ENCODE measurements at regions not wholly inside any gene's neighbourhood (a gene's known extent, or its start where the extent isn't known, plus 50 kb on each side); places are given as distances from the start of the nearest gene placed in this dataset.
"Not testable (repeated sequence)": the region's sequence is repeated elsewhere in the genome, so short reads cannot be mapped to it uniquely, and the experiment has no call there.

DNA sequence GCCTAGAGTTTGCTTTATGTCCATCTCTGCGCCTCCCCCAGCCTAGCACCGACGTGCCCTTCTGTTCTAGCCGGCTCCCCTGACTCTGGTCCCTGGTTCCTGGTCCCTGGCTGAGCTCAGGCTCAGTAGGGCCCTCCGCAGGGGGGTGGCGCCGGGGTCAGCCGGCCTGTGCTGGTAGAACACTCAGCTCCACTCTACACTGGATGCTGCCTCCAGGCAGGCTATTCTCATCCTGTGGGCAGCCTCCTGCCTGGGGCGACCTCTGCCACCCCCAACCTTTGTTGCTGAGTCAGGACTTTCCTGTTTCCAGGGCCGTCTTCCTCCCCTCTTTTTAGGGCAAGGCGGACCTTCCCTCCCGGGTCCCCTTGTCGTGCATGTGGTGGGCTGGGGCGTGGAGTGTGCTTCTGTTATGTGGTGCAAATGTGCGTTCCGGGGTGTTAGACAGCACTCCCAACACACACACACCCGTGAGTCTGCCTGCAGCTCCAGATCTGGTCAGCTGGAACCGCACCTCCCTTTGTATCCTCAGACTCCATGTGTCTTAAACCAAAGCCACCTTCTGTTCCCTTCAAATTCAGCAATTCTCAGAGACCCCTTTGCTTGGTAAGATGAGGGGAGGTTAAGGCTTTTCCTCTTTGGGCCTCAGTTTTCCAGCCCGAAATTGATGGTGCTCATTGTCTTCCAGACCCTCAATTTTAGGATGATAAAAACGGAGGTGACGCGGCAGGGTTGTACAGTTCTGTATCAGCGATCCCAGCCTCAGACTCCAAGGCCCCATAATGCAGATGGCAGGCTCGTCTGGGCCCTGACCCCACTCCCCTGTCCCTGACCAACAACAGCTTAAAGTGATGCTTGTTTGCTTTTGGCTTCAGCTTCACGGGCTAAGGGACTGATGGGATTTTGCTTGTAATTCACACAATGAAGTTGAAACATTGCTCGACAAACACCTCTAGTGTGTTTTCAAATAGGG, 1327.9 kb downstream of the BRD1 start:
- DNase-seq (ENCODE audit: low read depth in 2 of 2) = no peak

DNA sequence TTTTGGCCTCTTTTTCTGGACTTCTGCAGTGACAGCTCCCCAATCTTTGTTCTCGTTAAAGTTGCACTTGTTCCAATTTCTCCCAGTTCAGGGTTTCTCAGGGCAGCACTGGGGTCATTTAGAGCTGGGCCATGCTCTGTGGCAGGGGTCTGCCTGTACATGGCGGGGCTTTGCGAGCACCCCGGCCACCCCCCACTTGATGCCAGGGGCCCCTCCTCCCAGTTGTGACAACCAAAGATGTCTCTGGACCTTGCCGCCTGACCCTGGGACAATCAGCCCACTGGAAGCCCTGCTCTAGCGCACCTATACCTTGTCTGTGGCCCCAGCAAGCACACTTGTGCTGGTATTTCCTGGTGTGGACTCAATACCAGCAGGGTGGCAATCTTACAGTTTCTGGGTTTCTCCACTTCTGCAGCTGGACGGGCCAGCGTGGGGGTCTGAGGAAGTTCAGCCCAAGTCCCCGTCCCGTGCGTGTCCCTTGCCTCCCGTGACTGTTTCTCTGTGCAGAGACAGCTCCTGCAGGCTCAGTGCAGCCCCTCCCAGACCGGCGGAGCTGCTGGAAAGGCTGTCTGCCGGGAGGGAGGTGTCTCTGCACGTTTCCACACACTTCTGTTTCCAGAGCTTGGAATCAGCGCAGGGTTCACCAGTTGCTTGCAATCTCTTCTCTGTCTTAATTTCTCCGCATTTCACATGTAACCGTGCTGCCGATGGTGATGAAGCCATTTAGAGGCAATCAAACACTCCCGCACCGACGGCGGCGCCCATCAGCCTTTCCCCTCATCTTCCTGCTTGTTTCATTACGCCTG, 1328.9 kb downstream of the BRD1 start:
- no peak for DNase-seq (ENCODE audit: low read depth in 2 of 2)

- not testable (repeated sequence) for DNase-seq (ENCODE audit: low read depth in 2 of 2)
Observed at GRCh38 chr22:48497743-48498520, 1329.7 kb downstream of the BRD1 start.

GRCh38 chr22:48496987-48497650, 1330.6 kb downstream of the BRD1 start:
- DNase-seq (ENCODE audit: low read depth in 2 of 2) = no peak

DNA sequence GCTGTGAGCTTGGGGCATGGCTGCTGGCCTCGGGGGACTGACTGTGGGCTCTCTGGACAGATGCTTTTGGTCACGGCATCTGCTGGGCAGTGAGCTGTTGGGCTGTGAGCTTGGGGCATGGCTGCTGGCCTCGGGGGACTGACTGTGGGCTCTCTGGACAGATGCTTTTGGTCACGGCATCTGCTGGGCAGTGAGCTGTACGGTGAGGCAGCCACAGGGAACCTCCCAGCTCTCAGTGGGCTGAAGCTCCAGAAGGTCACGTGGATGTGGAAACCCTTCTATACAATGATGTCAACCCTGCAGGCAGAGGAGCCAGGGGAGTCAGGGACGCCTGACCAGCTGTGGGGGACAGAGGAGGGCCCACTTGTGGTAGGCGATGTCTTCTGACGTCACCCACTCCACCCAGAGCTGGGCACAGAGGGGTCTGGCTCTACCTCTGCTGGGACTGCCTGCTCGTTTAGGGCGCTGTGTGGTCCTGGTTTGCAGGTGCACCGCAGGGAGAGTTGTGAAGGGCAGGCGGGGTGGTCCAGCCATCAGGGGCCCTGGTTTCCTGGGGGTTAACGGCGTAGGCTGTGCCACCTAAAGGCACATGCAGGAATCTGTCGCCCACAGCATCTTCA, 1331.3 kb downstream of the BRD1 start:
- DNase-seq (ENCODE audit: low read depth in 2 of 2) = no peak

DNA sequence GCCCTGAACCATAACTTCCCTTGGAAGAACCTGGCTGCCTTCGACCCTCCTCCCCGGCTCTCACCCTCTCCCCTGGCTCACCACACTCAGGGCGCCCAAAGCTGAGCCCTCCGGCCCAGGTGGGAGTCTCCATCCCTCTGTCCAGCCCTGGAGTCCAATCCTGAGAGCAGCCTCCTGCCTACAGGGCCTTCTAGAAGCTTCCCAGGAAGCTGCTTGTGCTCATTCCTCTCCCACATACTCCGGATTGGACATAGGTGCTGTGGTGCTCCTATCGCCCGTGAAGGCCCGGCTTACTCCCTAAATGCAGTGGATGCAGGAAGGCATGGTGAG, 1332.0 kb downstream of the BRD1 start:
- DNase-seq (ENCODE audit: low read depth in 2 of 2) = no peak

DNA sequence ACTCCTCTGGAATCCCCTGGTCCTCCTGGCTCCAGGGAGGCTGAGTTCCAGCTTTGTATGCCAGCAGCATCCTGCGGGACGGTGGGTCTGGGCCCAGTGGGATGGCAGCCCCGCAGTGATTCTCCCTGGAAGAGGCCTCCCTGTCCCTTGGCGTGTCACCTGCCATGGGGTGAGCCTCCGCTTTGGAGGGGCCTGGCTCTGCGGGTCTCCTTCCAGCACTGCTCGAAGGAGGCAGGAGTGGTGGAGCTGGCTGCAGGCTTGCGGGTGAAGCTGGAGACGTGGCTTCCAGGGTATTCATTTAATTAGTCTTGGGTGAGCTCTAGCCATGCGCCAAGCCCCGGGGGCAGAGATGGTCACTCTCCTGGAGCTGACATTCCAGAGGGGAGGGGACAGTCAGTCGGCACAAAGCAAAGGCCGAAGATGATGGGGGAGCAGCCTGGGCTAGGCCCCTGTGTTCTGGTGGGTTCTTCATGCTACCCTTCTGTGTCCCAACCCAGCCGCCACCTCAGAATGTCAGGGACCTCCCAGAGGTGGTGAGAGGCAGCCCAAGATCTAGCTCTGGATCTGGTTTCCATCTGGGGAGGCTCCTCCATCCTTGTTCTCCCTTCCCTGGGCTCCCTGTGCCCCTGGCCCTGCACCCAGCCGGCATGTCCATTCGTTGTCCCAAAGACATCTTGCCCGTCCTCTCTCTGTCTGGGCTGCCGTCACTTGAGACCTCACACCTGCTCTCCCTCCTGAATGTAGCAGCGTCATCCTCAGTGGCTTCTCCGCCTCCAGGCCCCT, 1332.5 kb downstream of the BRD1 start:
- no peak for DNase-seq (ENCODE audit: low read depth in 2 of 2)

DNA sequence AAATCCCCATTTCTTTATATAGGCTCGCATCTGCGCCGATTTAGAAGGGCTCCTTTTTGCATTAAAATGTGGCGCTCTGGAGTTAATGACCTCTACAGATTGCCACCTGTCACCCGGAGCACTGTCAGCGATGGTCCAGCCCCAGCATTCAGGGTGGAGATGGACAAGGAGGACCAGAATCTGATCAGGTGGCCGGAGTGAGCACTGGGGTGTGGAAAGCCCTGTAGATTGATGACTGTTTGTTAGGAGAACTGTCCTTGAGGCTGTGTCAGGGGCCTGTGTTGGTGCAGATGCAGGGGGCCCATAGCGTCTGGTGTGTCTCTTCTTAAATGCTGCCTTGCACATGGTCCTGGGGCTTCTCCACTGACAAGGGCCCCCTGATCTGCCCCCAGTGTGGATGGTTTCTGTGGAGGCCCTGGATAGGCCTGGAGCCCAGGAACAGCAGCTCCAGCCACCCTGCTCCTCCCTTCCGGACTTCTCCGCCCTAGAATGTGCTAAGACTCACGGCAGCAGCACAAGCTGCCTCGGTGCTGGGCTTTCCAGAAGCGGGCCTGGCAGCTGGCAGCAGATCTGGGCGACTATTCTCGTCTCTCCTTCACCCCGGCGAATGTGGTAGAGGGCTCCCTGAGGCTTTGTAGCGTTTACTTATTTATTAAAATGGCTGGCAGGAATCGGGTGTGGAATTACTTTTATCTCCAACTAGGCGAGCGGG, 1333.3 kb downstream of the BRD1 start:
- DNase-seq (ENCODE audit: low read depth in 2 of 2) = no peak

DNA sequence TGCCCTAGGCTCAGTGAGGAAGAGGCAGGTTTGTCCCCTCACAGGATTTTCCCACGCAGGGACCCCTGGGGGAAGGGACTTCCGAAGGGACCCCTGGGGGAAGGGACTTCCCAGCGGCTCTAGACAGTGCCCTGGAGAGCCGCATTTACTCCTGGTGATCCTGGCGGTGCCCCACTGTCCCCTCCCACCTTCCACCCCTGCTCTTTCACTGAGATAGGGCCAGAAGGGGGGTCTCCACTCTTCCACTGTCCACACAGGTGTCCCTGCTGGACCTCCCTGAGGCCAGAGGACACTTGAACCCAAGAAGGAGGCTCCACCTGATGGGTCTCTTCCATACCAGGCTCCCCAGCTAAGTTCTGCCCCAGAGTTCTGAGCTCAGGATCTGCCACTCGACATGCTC, 1333.9 kb downstream of the BRD1 start:
- no peak for DNase-seq (ENCODE audit: low read depth in 2 of 2)

DNA sequence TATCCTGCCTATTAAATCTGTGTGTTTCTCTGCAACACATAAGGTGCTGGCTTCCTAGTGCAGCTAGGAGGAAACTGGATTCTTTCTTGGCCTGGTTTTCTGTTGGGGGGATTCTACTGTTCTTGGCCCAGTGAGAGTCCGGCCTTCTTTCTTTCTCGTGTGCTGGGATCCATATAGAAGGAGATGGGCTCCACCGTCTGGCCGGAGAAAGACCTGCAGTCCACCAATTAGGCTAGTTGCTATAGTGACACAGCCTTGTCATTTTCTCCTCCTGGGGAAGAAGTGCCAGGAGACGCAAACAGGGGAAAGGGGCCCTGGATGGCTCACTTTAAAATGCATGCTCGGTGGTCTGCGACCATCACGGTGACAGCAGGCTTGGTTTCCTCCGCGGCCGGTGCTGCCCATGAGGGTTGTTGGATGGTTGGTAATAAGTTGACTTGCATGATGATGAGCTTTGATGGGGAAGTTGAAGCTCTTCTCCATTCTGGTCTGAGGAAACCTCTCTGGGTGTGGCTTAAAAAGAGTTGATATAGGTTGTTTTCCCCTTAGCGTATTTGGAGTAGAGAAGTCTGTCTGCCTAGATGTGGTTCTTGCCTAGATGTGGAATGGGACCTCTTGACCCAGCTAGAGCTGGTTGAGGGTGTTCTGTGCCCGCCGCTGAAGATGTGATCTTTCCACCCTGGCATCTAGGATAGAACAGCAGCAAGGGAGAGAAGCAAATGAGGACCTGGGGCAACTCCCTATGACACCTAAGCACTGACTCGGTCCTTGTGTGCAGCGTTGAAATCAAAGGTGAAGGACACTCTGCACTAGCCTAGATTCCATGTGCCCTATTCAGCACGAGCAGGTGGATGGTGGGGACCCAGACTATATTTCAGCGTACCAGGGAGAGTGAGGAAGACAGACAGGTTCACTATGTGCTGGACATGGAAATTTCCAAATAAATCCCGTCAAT, 1335.0 kb downstream of the BRD1 start:
- DNase-seq (ENCODE audit: low read depth in 2 of 2) = peak in 1 of 2 donors; percentile 17

- no peak for DNase-seq (ENCODE audit: low read depth in 2 of 2)
Observed at GRCh38 chr22:48491451-48491941, 1336.2 kb downstream of the BRD1 start.

DNA sequence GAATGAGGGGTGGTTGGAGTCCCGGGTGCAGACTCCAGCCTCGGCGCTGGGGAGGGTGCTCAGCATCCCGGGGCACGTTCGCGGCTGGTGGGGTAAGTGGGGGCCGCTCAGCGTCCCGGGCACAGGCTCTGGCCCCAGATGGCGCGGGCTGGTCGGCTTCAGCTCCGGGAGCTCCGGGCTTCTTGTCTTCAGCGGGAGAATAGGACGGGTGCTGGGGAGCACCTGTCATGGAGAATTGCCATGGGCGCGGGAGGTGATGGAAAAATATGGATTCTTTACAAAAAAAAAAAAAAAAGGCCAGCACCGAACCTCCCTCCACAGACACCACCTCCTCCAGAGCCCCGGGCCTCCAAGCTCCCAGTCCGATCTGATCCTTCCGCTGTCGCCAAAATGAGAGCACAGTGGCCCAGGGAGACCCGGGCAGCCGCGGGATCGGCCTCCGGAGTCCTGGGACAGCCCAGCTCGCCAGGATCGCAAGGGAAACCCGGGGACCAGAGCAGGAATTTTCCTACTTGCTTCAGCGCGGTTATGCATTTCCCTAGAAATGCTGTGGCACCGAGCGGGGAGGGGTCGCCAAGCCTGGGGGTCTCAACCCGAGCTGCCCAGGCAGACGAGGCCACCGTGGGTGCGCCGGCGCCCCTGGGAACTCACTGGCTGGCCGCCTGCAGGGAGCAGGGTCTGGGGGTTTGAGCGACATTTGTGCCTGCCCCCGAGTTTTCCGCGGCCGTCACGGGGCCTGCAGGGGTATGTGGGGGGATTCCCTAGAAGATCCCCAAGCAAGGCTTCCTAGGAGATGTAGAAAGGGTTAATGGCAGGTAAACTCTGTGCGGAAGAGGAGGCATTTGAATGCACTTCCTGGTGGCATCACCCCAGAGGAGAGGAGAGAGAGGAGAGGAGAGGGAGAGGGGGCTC, 1336.9 kb downstream of the BRD1 start:
- DNase-seq (ENCODE audit: low read depth in 2 of 2) = no peak

GRCh38 chr22:48489551-48490499, 1337.8 kb downstream of the BRD1 start:
- no peak for DNase-seq (ENCODE audit: low read depth in 2 of 2)

GRCh38 chr22:48488611-48489511, 1338.8 kb downstream of the BRD1 start:
- DNase-seq (ENCODE audit: low read depth in 2 of 2) = no peak

GRCh38 chr22:48488149-48488551, 1339.5 kb downstream of the BRD1 start:
- DNase-seq (ENCODE audit: low read depth in 2 of 2) = no peak
